Breast epithelium (tissue), 3 donors: ENCODE measurements at regions not wholly inside any gene's neighbourhood (a gene's known extent, or its start where the extent isn't known, plus 50 kb on each side); places are given as distances from the start of the nearest gene placed in this dataset.
"Not testable (repeated sequence)": the region's sequence is repeated elsewhere in the genome, so short reads cannot be mapped to it uniquely, and the experiment has no call there.

ENCODE experiments used
- POLR2A ChIP-seq: fragments of 450-650 bp; IDR thresholded peaks from one replicate; pipeline ENCODE4 v1.6.1; 2016; ENCODE audit warnings: antibody characterized with exemption, mild to moderate bottlenecking, moderate library complexity
- TF ChIP-seq, protein P1 (sequence below), 3 donors: fragments of 450-650 bp; IDR thresholded peaks; one replicate each; pipeline ENCODE4 v1.5.1; 2016 to 2017; ENCODE audit warnings: antibody characterized with exemption in 3 of 3, mild to moderate bottlenecking in 3 of 3, moderate library complexity in 3 of 3

DNA sequence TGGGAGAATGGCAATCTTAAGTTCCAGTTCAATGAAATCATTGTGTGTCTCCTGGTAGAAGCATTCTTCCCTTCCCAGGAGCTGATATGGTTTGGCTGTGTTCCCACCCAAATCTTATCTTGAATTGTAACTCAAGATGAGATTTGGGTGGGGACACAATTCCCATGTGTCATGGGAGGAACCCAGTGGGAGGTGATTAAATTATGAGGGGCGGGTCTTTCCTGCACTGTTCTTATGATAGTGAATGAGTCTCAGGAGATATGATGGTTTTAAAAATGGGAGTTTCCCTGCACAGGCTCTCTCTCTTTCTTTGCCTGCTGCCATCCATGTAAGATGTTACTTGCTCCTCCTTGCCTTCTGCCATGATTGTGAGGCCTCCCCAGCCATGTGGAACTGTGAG, 108.3 kb upstream of the RUNX1 start:
- TF ChIP-seq, protein P1, sequence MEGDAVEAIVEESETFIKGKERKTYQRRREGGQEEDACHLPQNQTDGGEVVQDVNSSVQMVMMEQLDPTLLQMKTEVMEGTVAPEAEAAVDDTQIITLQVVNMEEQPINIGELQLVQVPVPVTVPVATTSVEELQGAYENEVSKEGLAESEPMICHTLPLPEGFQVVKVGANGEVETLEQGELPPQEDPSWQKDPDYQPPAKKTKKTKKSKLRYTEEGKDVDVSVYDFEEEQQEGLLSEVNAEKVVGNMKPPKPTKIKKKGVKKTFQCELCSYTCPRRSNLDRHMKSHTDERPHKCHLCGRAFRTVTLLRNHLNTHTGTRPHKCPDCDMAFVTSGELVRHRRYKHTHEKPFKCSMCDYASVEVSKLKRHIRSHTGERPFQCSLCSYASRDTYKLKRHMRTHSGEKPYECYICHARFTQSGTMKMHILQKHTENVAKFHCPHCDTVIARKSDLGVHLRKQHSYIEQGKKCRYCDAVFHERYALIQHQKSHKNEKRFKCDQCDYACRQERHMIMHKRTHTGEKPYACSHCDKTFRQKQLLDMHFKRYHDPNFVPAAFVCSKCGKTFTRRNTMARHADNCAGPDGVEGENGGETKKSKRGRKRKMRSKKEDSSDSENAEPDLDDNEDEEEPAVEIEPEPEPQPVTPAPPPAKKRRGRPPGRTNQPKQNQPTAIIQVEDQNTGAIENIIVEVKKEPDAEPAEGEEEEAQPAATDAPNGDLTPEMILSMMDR (IDR thresholded peaks at IDR 0.05) = not testable (repeated sequence)
- TF ChIP-seq POLR2A = not testable (repeated sequence)
